Lower leg skin (tissue), 3 donors: ENCODE measurements at regions not wholly inside any gene's neighbourhood (a gene's known extent, or its start where the extent isn't known, plus 50 kb on each side); places are given as distances from the start of the nearest gene placed in this dataset.

Experiments used
- CTCF ChIP-seq, 3 donors: fragments of 450-650 bp; IDR thresholded peaks; one replicate each; pipeline ENCODE4 v1.5.1; 2016; ENCODE audit warnings: antibody characterized with exemption in 3 of 3, mild to moderate bottlenecking in 3 of 3, moderate library complexity in 2 of 3
- POLR2A ChIP-seq, 2 donors: fragments of 450-650 bp; IDR thresholded peaks; one replicate each; pipeline ENCODE4 v1.6.1; 2016 to 2017; ENCODE audit warnings: antibody characterized with exemption in 2 of 2, mild to moderate bottlenecking in 1 of 2, moderate library complexity in 1 of 2

DNA sequence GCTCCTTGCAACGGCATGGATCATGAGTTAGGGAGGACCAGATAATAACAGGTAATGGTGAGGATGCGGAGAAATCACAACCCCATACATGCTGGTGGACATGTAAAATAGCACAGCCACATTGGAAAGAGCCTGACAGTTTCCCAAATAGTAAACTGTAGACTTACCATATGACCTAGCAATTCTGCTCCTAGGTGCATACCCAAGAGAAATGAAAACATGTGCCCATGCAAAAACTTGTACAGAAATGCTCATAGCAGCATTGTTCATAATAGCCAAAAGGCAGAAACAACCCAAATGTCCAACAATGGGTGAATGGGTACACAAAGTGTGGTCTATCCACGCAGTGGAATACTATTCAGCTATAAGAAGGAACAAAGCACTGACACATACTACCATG, 97.5 kb upstream of the VRK1 start:
- TF ChIP-seq POLR2A (IDR thresholded peaks at IDR 0.05) = no peak
- TF ChIP-seq CTCF (IDR thresholded peaks at IDR 0.05) = no peak
